IMR-90 (cell line): ENCODE measurements at regions not wholly inside any gene's neighbourhood (a gene's known extent, or its start where the extent isn't known, plus 50 kb on each side); places are given as distances from the start of the nearest gene placed in this dataset.

Source experiments
- BHLHE40 ChIP-seq: fragments of 150-350 bp; IDR thresholded peaks from 2 replicates; pipeline ENCODE4 v1.6.1; 2016; ENCODE audit warnings: mild to moderate bottlenecking, low read depth, low read length
- CEBPB ChIP-seq: IDR thresholded peaks from 2 replicates; pipeline ENCODE4 v1.6.1; 2012; ENCODE audit warnings: low read depth, low read length, improper control_type of control experiment
- CTCF ChIP-seq: conservative IDR thresholded peaks from 2 replicates; pipeline ENCODE4 v1.5.1; 2012; ENCODE audit warnings: mild to moderate bottlenecking, low read depth, low read length, improper control_type of control experiment
- ELK1 ChIP-seq: fragments of 150-350 bp; IDR thresholded peaks from 2 replicates; pipeline ENCODE4 v1.6.1; 2016; ENCODE audit warnings: low read depth, mild to moderate bottlenecking, low read length, moderate library complexity, borderline replicate concordance
- MAFK ChIP-seq: IDR thresholded peaks from 2 replicates; pipeline ENCODE4 v1.6.1; 2012; ENCODE audit warnings: low read depth, low read length, improper control_type of control experiment
- MAZ ChIP-seq: IDR thresholded peaks from 2 replicates; pipeline ENCODE4 v1.6.1; 2012; ENCODE audit warnings: low read depth, mild to moderate bottlenecking, low read length, improper control_type of control experiment, moderate library complexity, borderline replicate concordance
- NFE2L2 ChIP-seq: fragments of 150-350 bp; IDR thresholded peaks from 2 replicates; pipeline ENCODE4 v1.6.1; 2016; ENCODE audit warnings: low read depth, mild to moderate bottlenecking, low read length
- POLR2A ChIP-seq: IDR thresholded peaks from 2 replicates; pipeline ENCODE4 v1.6.1; 2012; ENCODE audit warnings: mild to moderate bottlenecking, low read depth, low read length
- RAD21 ChIP-seq: IDR thresholded peaks from 2 replicates; pipeline ENCODE4 v1.6.1; 2012; ENCODE audit warnings: low read length, improper control_type of control experiment
- RFX5 ChIP-seq: IDR thresholded peaks from 2 replicates; pipeline ENCODE4 v1.8.0; 2012; ENCODE audit warnings: low read depth, mild to moderate bottlenecking, low read length, moderate library complexity
- SMC3 ChIP-seq: fragments of 150-350 bp; IDR thresholded peaks from 2 replicates; pipeline ENCODE4 v1.6.1; 2016; ENCODE audit warnings: low read depth, mild to moderate bottlenecking, antibody characterized with exemption, low read length, moderate library complexity
- USF2 ChIP-seq: fragments of 150-350 bp; IDR thresholded peaks from 2 replicates; pipeline ENCODE4 v1.6.1; 2017; ENCODE audit warnings: mild to moderate bottlenecking, antibody characterized with exemption, low read length, low read depth

- TF ChIP-seq CTCF (no peak), USF2 (no peak), RAD21 (no peak), BHLHE40 (no peak), POLR2A (no peak), NFE2L2 (no peak), MAFK (no peak), RFX5 (no peak), ELK1 (no peak), SMC3 (no peak), CEBPB (no peak), MAZ (no peak)
Measured at GRCh38 chr3:177364236-177364635, 167.0 kb upstream of the TBL1XR1 start.
